Right lobe of liver (tissue), 4 donors: ENCODE measurements at regions not wholly inside any gene's neighbourhood (a gene's known extent, or its start where the extent isn't known, plus 50 kb on each side); places are given as distances from the start of the nearest gene placed in this dataset.

Experiments used
- CTCF ChIP-seq, 4 donors: fragments of 200-600 bp in 3 of 4; fragments of 450-650 bp in 1 of 4; IDR thresholded peaks; one replicate each; pipeline versions ENCODE4 v1.5.1 to v1.8.0; 2016 to 2022; ENCODE audit warnings: antibody characterized with exemption in 4 of 4, mild to moderate bottlenecking in 2 of 4
- POLR2A ChIP-seq: fragments of 450-650 bp; IDR thresholded peaks from one replicate; pipeline ENCODE4 v1.6.1; 2017; ENCODE audit warnings: antibody characterized with exemption, mild to moderate bottlenecking
- donor health status: DM: no; HTN: no; CAD: no.
- donor health status: DM: no; HTN: no; CAD: no.
- donor health status: DM: no; HTN: yes; CAD: no.

DNA sequence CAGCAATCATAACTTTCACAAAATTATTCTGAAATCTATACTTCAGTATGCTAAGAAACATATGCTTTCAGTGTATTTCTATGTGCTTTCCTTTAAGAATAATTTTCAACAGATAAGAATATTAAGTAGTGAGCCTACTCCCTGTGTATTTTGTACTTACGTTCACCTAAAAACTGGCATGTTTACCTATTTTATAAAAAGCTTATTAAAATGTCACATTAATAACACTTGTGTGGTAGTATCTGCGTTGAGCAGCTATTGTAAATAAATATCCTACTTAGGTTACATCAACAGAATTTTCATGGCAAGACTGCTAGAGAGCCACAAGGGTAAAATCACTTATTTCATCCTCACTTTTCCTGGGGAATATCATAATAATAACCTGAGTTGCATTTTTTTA, 113.4 kb upstream of the SLITRK5 start:
- TF ChIP-seq POLR2A (no peak), CTCF (IDR thresholded peaks at IDR 0.05) (no peak)
